ENCODE measurements at regions not wholly inside any gene's neighbourhood (a gene's known extent, or its start where the extent isn't known, plus 50 kb on each side); places are given as distances from the start of the nearest gene placed in this dataset.

DNA sequence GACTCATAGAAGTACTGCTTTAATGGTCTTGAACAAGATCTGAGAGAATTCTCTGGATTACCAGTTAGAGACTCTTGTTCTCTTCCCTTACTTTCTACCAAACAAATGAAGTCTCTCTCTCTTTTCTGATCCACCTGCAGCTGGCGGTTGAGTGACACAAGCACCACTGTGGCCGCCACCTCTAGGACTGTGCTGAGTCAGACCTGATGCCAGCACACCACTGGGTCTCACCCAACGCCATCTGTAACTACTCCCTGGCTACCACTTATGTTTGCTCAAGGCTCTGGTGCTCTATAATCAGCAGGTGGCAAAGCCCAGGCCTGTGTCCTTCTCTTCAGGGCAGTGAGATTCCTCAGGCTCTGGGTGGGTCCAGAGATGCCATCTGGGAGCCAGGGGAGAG, 1173.5 kb downstream of the RPA4 start:
- TF ChIP-seq, protein P1, sequence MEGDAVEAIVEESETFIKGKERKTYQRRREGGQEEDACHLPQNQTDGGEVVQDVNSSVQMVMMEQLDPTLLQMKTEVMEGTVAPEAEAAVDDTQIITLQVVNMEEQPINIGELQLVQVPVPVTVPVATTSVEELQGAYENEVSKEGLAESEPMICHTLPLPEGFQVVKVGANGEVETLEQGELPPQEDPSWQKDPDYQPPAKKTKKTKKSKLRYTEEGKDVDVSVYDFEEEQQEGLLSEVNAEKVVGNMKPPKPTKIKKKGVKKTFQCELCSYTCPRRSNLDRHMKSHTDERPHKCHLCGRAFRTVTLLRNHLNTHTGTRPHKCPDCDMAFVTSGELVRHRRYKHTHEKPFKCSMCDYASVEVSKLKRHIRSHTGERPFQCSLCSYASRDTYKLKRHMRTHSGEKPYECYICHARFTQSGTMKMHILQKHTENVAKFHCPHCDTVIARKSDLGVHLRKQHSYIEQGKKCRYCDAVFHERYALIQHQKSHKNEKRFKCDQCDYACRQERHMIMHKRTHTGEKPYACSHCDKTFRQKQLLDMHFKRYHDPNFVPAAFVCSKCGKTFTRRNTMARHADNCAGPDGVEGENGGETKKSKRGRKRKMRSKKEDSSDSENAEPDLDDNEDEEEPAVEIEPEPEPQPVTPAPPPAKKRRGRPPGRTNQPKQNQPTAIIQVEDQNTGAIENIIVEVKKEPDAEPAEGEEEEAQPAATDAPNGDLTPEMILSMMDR (IDR thresholded peaks at IDR 0.05) = no peak
- no peak for TF ChIP-seq POLR2A (IDR thresholded peaks at IDR 0.05)
